Neural crest cell (in vitro differentiated cells): ENCODE measurements at regions not wholly inside any gene's neighbourhood (a gene's known extent, or its start where the extent isn't known, plus 50 kb on each side); places are given as distances from the start of the nearest gene placed in this dataset.
A peak's percentile ranks its signal among the peaks of the same experiment; 100 is the strongest.

Experiments
- DNase-seq: peaks from one replicate; pipeline ENCODE4 v3.0.0; 2021; ENCODE audit warnings: low read depth, mixed read lengths, low spot score
- H3K27ac Mint-ChIP-seq: one replicate; pipeline ENCODE4 v1.8.0; 2021; ENCODE audit warnings: mild to moderate bottlenecking, mixed read lengths; ENCODE audit not compliant: unreplicated experiment
- H3K27me3 Mint-ChIP-seq: 2 replicates; pipeline ENCODE4 v1.8.0; 2021; ENCODE audit warnings: low read depth, mild to moderate bottlenecking, mixed read lengths
- H3K36me3 Mint-ChIP-seq: 2 replicates; pipeline ENCODE4 v1.8.0; 2021; ENCODE audit warnings: low read depth, mild to moderate bottlenecking, mixed read lengths
- H3K4me1 Mint-ChIP-seq: 2 replicates; pipeline ENCODE4 v1.8.0; 2021; ENCODE audit warnings: mixed read lengths
- H3K4me3 Mint-ChIP-seq: one replicate; pipeline ENCODE4 v1.8.0; 2021; ENCODE audit warnings: mild to moderate bottlenecking, mixed read lengths
- H3K9me3 Mint-ChIP-seq: 2 replicates; pipeline ENCODE4 v1.8.0; 2021; ENCODE audit warnings: mixed read lengths
- TF ChIP-seq, protein P1 (sequence below): fragments of 200-600 bp; sonication (generic); conservative IDR thresholded peaks from 2 replicates; pipeline ENCODE4 v1.5.0; 2021; ENCODE audit warnings: antibody characterized with exemption, mild to moderate bottlenecking

DNA sequence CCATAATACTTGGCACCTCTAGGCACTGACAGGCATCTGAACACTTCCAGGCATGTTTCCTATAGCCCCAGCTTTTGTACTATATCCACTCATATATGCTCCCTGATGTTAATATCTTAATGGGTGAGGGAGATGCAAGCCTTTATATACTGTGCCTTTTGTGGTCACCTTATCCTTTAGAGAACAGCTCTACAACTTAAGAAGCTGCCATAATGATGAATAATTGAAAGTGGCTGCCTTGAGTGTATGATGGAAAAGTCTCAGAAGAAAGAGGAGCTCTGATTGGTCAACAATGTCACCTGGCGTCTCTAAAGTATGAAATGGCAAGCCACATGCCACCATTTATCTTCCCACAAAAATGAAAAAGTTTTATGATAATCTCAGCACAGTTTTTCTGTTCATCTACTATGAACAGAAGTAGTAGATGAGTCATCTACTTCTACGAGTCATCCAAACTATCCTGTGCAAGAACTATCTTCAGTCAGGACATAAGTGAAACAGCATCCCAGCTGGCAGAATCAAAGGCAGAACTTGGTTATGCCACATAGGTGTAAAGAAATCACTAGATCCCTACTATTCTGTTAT, 997.9 kb upstream of the CELF4 start:
- Mint-ChIP-seq H3K4me3 (no peak overlapping the region), H3K9me3 (peaks cover 8% of the 10 kb centered on the region), H3K27me3 (no peaks in the 10 kb centered on the region), H3K27ac (no peak overlapping the region), H3K4me1 (no peaks in the 10 kb centered on the region), H3K36me3 (peaks cover 4% of the 10 kb centered on the region)
- no peak for DNase-seq
- TF ChIP-seq, protein P1, sequence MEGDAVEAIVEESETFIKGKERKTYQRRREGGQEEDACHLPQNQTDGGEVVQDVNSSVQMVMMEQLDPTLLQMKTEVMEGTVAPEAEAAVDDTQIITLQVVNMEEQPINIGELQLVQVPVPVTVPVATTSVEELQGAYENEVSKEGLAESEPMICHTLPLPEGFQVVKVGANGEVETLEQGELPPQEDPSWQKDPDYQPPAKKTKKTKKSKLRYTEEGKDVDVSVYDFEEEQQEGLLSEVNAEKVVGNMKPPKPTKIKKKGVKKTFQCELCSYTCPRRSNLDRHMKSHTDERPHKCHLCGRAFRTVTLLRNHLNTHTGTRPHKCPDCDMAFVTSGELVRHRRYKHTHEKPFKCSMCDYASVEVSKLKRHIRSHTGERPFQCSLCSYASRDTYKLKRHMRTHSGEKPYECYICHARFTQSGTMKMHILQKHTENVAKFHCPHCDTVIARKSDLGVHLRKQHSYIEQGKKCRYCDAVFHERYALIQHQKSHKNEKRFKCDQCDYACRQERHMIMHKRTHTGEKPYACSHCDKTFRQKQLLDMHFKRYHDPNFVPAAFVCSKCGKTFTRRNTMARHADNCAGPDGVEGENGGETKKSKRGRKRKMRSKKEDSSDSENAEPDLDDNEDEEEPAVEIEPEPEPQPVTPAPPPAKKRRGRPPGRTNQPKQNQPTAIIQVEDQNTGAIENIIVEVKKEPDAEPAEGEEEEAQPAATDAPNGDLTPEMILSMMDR, result no peak

DNA sequence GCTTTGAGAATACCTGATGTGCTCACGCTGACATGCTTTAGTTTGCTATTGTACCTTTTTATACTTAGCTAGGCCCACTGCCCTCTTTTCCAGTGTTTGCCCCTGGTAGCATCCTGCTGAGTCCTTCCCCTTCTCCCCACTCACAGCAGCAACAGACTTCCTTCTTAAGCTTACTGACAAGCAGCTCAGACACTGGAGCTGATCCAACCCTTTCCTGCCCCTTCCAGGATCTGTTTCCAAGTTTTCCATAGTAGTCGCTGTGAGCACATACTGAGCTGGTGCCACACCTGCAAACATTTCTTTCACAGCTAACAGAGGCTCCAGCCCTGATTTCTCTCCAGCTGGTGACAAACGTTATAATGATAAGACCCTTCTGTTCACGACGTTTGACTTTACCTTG, 991.4 kb upstream of the CELF4 start:
- Mint-ChIP-seq H3K36me3 (no peaks in the 10 kb centered on the region), H3K4me3 (no peak overlapping the region), H3K4me1 (peaks cover 13% of the 10 kb centered on the region), H3K27ac (no peak overlapping the region), H3K27me3 (no peaks in the 10 kb centered on the region), H3K9me3 (no peaks in the 10 kb centered on the region)
- no peak for DNase-seq
- TF ChIP-seq, protein P1, result no peak

DNA sequence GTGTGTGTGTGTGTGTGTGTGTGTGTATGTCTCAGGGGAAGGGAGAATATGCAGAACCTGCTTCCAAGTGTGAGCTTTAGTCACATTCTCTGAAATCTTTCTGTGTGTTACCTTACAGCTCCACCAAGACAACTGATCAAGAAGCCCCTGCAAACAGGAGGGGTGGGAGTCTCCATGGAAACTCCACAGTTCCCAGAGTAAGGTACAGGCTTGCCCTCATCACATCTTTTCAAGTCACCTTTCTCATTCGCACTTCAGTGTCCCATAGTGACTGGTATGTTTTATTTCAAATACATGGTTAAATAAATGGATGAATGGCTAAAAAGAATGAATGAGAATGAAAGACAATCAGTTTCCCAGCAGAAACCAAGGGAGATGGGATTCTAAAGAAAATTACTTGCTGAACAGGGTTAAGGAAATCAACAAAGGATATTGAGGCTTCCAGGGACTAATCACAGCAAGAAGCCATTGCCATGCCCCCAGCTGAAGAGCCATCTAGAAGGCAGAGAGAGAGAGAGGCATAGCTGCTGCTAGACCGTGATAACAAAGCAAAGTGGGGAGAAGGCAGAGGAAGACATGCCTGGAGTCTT, 987.2 kb upstream of the CELF4 start:
- Mint-ChIP-seq H3K27me3 (no peaks in the 10 kb centered on the region), H3K4me1 (peaks cover 16% of the 10 kb centered on the region), H3K9me3 (no peaks in the 10 kb centered on the region), H3K36me3 (no peaks in the 10 kb centered on the region), H3K4me3 (no peak overlapping the region), H3K27ac (no peak overlapping the region)
- no peak for DNase-seq
- TF ChIP-seq, protein P1, result no peak

DNA sequence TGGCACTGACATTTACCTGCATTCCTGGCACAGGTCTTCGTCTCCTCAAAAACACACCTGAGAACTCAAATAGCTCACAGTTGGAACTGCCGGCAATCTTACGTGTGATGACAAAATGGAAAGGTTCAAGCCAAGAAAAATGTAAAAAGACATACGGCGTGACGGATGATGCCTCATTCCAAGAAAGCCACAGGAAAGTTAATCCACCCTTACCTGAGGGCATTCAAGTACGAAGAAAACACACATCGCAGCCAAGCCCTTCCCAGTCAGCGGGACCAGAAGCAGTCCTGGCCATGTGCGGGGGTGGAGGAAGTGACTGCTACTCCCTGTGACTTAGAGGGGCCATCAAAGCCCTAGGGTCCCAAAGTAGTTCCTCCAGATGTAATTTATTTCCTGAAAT, 986.3 kb upstream of the CELF4 start:
- Mint-ChIP-seq H3K36me3 (no peaks in the 10 kb centered on the region), H3K27me3 (no peaks in the 10 kb centered on the region), H3K4me1 (peaks cover 16% of the 10 kb centered on the region), H3K27ac (no peak overlapping the region), H3K9me3 (no peaks in the 10 kb centered on the region), H3K4me3 (no peak overlapping the region)
- DNase-seq, result no peak
- TF ChIP-seq, protein P1, result no peak

DNA sequence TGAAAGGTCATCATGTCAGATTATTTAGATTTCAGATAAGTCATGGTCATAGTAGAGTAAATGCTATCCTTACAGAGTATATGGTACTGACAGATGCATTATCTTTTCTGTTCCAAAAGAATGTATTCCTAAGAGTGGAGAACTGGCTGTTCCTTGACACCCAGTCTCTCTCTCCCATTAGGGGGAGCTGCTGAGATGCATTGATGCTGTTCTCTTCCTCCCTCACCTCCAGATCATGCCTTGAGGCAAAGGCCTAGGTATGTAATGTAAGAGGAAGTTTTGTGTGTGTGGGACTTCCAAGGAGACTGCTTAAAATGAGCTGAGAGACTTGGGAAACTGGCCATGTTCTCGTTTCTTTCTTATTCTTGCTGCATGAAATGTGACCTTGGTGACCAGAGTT, 979.5 kb upstream of the CELF4 start:
- no peak overlapping the region for H3K27ac Mint-ChIP-seq
- H3K4me3 Mint-ChIP-seq, result no peak overlapping the region
- no peaks in the 10 kb centered on the region for H3K36me3 Mint-ChIP-seq
- no peaks in the 10 kb centered on the region for H3K27me3 Mint-ChIP-seq
- H3K4me1 Mint-ChIP-seq, result no peaks in the 10 kb centered on the region
- no peak for DNase-seq
- TF ChIP-seq, protein P1, result peak; percentile 49
- H3K9me3 Mint-ChIP-seq, result no peaks in the 10 kb centered on the region
